Esophagus squamous epithelium (tissue), 4 donors: ENCODE measurements at regions not wholly inside any gene's neighbourhood (a gene's known extent, or its start where the extent isn't known, plus 50 kb on each side); places are given as distances from the start of the nearest gene placed in this dataset.

Experiments
- CTCF ChIP-seq, 6 experiments: fragments of 450-650 bp in 4 of 6; fragments of 200-600 bp in 2 of 6; sonication (generic) in 2 of 6; IDR thresholded peaks; one replicate each; pipeline ENCODE4 v1.5.1; 2016 to 2019; ENCODE audit warnings: antibody characterized with exemption in 6 of 6, mild to moderate bottlenecking in 4 of 6, moderate library complexity in 4 of 6
- POLR2A ChIP-seq, 4 donors: fragments of 450-650 bp; IDR thresholded peaks; one replicate each; pipeline ENCODE4 v1.6.1; 2017; ENCODE audit warnings: antibody characterized with exemption in 4 of 4, mild to moderate bottlenecking in 4 of 4, moderate library complexity in 3 of 4

GRCh38 chr6:19268117-19268516 lies 569.1 kb upstream of the ID4 start:
- no peak for TF ChIP-seq CTCF (IDR thresholded peaks at IDR 0.05)
- no peak for TF ChIP-seq POLR2A (IDR thresholded peaks at IDR 0.05)
